ENCODE measurements at regions not wholly inside any gene's neighbourhood (a gene's known extent, or its start where the extent isn't known, plus 50 kb on each side); places are given as distances from the start of the nearest gene placed in this dataset.

DNA sequence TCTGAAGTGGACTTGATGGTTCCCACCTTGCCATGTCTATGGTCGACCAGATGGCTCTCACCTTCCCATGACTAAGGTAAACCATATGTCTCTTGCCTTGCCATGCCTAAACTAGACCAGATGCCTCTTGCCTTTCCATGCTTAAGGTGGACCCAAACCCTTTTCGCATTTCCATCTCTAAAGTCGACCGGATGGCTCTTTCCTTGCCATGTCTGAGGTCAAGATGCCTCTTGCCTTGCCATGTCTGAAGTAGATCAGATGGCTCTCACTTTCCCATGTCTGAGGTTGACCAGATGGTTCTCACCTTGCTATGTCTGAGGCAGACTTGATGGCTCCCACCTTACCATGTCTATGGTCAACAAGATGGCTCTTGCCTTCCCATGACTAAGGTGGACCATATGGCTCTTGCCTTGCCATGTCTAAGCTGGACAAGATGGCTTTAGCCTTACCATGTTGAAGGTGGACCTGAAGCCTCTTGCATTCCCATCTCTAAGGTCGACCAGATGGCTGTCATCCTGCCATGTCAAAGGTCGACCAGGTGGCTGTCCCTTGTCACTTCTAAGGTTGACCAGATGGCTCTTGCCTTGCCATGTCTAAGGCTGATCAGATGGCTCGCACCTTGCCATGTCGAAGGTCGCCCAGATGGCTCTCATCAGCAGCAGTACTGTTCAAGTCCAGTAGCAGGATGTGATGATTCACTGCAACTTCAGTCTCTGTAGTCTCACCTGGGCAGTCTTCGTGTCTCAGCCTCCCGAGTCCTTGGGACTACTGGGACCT is 1439.4 kb downstream of the UQCRFS1 start:
- Mint-ChIP-seq H3K4me1 (no peaks in the 10 kb centered on the region), H3K36me3 (ENCODE audit: insufficient read depth in 1 of 3, low read depth in 3 of 3) (peaks cover 69 to 89% (median 81%) of the 10 kb centered on the region in 3 experiments), H3K4me3 (no peak overlapping the region), H3K9me3 (peaks cover 98 to 99% of the 10 kb centered on the region in 2 experiments), H3K27me3 (ENCODE audit: low read depth) (peaks cover 65% of the 10 kb centered on the region), H3K27ac (no peak overlapping the region)
- H3K14ac ChIP-seq (ENCODE audit: insufficient read depth, low read length), result no peak overlapping the region
- no peak overlapping the region for H2AFZ ChIP-seq (ENCODE audit: low read length)
- peaks cover 38% of the 10 kb centered on the region for H3K9me3 ChIP-seq (ENCODE audit: control insufficient read depth, low read depth, low read length)
- no peaks in the 10 kb centered on the region for H4K20me1 ChIP-seq (ENCODE audit: control insufficient read depth, insufficient read depth, insufficient read length)
- H3K9ac ChIP-seq (ENCODE audit: extremely low read depth, insufficient read length, low read length), result no peak overlapping the region
- H3K27ac ChIP-seq (ENCODE audit: insufficient read length, low read depth, low read length), result no peak overlapping the region
- H3K18ac ChIP-seq (ENCODE audit: insufficient read length, low read depth, low read length), result no peak overlapping the region
- no peak overlapping the region for H4K8ac ChIP-seq (replicated peaks; ENCODE audit: insufficient read length, low read depth, low read length)
- no peak overlapping the region for H3K4ac ChIP-seq (ENCODE audit: low read depth, low read length)
- no peaks in the 10 kb centered on the region for H3K79me1 ChIP-seq (ENCODE audit: insufficient read depth, low read depth, low read length, poor library complexity, severe bottlenecking)
- no peaks in the 10 kb centered on the region for H3K79me2 ChIP-seq (ENCODE audit: insufficient read depth, low read length)
- no peaks in the 10 kb centered on the region for H3K23me2 ChIP-seq (ENCODE audit: insufficient read length, low read depth, low read length, poor library complexity, severe bottlenecking)
- H3K27me3 ChIP-seq (ENCODE audit: insufficient read depth, low read length), result peaks cover 20% of the 10 kb centered on the region; the same call in 1 of the 2 replicates
- H3K23ac ChIP-seq (ENCODE audit: insufficient read length, low read depth, low read length), result no peak overlapping the region
- no peaks in the 10 kb centered on the region for H3K4me1 ChIP-seq (ENCODE audit: insufficient read depth, low read length)
- H2BK20ac ChIP-seq (ENCODE audit: low read depth, low read length, poor library complexity, severe bottlenecking), result no peak overlapping the region
- H3K56ac ChIP-seq (ENCODE audit: insufficient read length, low read depth, low read length), result no peak overlapping the region
- no peak overlapping the region for H2AK5ac ChIP-seq (ENCODE audit: insufficient read length, low read length)
- no peak overlapping the region for H2BK120ac ChIP-seq (ENCODE audit: low read depth, low read length, poor library complexity, severe bottlenecking)
- H2BK5ac ChIP-seq (ENCODE audit: insufficient read length, low read length), result no peak overlapping the region
- H4K5ac ChIP-seq (ENCODE audit: insufficient read length, low read depth, low read length), result no peak overlapping the region
- peak; percentile 3 for DNase-seq
- H3K4me2 ChIP-seq (ENCODE audit: insufficient read depth, insufficient read length, low read length), result no peak overlapping the region
- no peak overlapping the region for H3T11ph ChIP-seq (ENCODE audit: low read length)
- no peak overlapping the region for H2BK15ac ChIP-seq (ENCODE audit: low read depth, low read length)
- WGBS (ENCODE audit: extremely low coverage, insufficient read length, low lambda C conversion rate), result no CpG with 5 or more reads among the region's 11 CpGs
- TF ChIP-seq, protein P1, sequence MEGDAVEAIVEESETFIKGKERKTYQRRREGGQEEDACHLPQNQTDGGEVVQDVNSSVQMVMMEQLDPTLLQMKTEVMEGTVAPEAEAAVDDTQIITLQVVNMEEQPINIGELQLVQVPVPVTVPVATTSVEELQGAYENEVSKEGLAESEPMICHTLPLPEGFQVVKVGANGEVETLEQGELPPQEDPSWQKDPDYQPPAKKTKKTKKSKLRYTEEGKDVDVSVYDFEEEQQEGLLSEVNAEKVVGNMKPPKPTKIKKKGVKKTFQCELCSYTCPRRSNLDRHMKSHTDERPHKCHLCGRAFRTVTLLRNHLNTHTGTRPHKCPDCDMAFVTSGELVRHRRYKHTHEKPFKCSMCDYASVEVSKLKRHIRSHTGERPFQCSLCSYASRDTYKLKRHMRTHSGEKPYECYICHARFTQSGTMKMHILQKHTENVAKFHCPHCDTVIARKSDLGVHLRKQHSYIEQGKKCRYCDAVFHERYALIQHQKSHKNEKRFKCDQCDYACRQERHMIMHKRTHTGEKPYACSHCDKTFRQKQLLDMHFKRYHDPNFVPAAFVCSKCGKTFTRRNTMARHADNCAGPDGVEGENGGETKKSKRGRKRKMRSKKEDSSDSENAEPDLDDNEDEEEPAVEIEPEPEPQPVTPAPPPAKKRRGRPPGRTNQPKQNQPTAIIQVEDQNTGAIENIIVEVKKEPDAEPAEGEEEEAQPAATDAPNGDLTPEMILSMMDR (conservative IDR thresholded peaks at IDR 0.05), result no peak
- no peak overlapping the region for H4K91ac ChIP-seq (ENCODE audit: insufficient read length, low read depth, low read length)
- no peak overlapping the region for H2BK12ac ChIP-seq (ENCODE audit: insufficient read length, low read depth, low read length)
